Tibial nerve (tissue), 4 donors: ENCODE measurements at regions not wholly inside any gene's neighbourhood (a gene's known extent, or its start where the extent isn't known, plus 50 kb on each side); places are given as distances from the start of the nearest gene placed in this dataset.

Experiments used
- EP300 ChIP-seq, 2 donors: sonication (generic); formaldehyde crosslinking; IDR thresholded peaks; one replicate each; pipeline ENCODE4 v1.6.1; 2017; ENCODE audit warnings: antibody characterized with exemption in 2 of 2, mild to moderate bottlenecking in 1 of 2
- POLR2A ChIP-seq, 2 donors: fragments of 450-650 bp; IDR thresholded peaks; one replicate each; pipeline ENCODE4 v1.6.1; 2017; ENCODE audit warnings: antibody characterized with exemption in 2 of 2, mild to moderate bottlenecking in 2 of 2, moderate library complexity in 2 of 2
- TF ChIP-seq, protein P1 (sequence below), 5 experiments: fragments of 200-600 bp in 3 of 5; fragments of 450-650 bp in 2 of 5; sonication (generic) in 3 of 5; IDR thresholded peaks; one replicate each; pipeline ENCODE4 v1.5.1; 2016 to 2019; ENCODE audit warnings: antibody characterized with exemption in 5 of 5, mild to moderate bottlenecking in 3 of 5, moderate library complexity in 2 of 5

DNA sequence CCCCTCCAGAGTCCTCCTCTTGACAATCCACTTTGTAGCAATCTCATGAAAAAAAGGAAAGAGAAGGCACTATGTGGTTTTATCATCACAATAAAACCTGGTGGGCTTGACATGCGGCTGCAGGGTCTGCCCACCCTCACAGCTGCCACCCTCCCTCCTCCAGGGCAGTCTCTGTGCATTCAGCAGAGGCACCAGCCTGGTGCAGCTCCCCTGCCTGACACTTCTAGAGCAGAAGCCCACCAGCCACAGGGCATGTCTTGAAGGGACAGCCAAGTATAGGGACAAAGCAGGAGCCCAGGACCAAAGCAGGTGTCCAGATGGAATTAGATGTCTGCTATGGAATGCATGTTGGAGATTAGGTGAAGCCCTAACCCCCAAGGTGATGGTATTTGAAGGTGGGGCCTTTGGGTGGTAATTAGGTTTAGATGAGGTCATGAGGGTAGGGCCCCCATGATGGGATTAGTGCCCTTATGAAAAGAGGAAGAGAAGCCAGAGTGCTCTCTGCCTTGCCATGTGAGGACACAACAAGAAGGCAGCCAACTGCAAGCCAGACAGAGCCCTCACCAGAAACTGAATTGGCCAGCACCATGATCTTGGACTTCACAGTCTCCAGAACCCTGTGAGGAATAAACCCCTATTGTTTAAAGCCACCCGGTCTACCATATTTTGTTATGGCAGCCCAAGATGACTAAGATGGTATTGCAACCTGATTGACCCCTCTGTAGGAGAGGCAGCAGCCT is 86.9 kb downstream of the MCFD2 start:
- TF ChIP-seq, protein P1, sequence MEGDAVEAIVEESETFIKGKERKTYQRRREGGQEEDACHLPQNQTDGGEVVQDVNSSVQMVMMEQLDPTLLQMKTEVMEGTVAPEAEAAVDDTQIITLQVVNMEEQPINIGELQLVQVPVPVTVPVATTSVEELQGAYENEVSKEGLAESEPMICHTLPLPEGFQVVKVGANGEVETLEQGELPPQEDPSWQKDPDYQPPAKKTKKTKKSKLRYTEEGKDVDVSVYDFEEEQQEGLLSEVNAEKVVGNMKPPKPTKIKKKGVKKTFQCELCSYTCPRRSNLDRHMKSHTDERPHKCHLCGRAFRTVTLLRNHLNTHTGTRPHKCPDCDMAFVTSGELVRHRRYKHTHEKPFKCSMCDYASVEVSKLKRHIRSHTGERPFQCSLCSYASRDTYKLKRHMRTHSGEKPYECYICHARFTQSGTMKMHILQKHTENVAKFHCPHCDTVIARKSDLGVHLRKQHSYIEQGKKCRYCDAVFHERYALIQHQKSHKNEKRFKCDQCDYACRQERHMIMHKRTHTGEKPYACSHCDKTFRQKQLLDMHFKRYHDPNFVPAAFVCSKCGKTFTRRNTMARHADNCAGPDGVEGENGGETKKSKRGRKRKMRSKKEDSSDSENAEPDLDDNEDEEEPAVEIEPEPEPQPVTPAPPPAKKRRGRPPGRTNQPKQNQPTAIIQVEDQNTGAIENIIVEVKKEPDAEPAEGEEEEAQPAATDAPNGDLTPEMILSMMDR (IDR thresholded peaks at IDR 0.05): no peak
- TF ChIP-seq POLR2A (IDR thresholded peaks at IDR 0.05): no peak
- TF ChIP-seq EP300 (IDR thresholded peaks at IDR 0.05): no peak
